ENCODE measurements at regions not wholly inside any gene's neighbourhood (a gene's known extent, or its start where the extent isn't known, plus 50 kb on each side); places are given as distances from the start of the nearest gene placed in this dataset.

DNA sequence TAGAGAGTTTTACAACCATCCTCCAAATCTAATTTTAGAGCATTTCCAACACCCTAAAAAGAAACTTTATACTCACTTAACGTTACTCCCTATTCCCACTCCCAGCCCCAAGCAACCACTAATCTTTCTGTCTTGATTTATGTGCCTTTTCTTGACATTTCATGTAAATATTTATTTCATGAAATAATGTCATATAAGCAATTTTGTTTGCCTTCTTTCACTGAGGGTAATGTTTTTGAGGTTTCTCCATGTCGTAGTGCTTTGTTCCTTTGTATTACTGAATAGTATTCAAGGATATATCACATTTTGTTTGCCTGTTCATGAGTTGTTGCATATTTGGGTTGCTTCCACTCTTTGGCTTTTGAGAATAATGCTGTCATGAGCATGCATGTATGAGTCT is 155.4 kb upstream of the PLAAT1 start:
- TF ChIP-seq, protein P1, sequence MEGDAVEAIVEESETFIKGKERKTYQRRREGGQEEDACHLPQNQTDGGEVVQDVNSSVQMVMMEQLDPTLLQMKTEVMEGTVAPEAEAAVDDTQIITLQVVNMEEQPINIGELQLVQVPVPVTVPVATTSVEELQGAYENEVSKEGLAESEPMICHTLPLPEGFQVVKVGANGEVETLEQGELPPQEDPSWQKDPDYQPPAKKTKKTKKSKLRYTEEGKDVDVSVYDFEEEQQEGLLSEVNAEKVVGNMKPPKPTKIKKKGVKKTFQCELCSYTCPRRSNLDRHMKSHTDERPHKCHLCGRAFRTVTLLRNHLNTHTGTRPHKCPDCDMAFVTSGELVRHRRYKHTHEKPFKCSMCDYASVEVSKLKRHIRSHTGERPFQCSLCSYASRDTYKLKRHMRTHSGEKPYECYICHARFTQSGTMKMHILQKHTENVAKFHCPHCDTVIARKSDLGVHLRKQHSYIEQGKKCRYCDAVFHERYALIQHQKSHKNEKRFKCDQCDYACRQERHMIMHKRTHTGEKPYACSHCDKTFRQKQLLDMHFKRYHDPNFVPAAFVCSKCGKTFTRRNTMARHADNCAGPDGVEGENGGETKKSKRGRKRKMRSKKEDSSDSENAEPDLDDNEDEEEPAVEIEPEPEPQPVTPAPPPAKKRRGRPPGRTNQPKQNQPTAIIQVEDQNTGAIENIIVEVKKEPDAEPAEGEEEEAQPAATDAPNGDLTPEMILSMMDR (IDR thresholded peaks at IDR 0.05; ENCODE audit: low read depth, low read length, poor library complexity, severe bottlenecking): no peak
- no peak for TF ChIP-seq EZH2phosphoT487 (IDR thresholded peaks at IDR 0.05; ENCODE audit: borderline replicate concordance, low read length)
